Adipose tissue (tissue), 3 donors: ENCODE measurements at regions not wholly inside any gene's neighbourhood (a gene's known extent, or its start where the extent isn't known, plus 50 kb on each side); places are given as distances from the start of the nearest gene placed in this dataset.

Source experiments
- H3K27ac ChIP-seq: one replicate; pipeline ENCODE4 v1.5.1; 2013; ENCODE audit warnings: low read depth, low read length
- WGBS, 3 donors: extraction: QIAGEN DNeasy Blood & Tissue Kit; methylation state at CpG; one replicate each; pipeline ENCODE4 v1.1.7; 2013; 5-methylcytosine and 5-hydroxymethylcytosine counted together
- donor health status: healthy with polysubstance abuse.
- donor health status: Bipolar disorder and iron deficiency.
- donor health status: healthy.

DNA sequence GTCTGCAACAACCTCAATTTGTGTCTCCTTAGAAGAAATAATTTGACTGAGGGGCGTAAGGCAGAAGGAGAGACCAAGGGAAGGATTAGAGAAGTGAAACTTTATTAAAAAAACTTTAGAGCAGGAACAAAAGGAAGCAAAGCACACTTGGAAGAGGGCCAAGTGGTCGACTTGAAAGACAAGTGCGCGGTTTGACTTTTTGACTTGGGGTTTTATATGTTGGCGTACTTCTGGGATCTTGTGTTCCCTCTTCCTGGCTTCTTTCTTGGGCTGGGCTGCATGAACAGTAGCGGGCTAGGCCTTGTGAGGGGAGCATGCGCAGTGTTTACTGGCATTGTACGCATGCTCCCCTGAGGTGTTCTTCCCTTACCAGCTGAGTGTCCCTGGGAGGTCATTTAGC, 369.3 kb upstream of the DCN start:
- WGBS, 3 donors = 78 to 89% (median 82%) methylated on average over 8 of the region's 8 CpGs
- no peak overlapping the region for H3K27ac ChIP-seq

DNA sequence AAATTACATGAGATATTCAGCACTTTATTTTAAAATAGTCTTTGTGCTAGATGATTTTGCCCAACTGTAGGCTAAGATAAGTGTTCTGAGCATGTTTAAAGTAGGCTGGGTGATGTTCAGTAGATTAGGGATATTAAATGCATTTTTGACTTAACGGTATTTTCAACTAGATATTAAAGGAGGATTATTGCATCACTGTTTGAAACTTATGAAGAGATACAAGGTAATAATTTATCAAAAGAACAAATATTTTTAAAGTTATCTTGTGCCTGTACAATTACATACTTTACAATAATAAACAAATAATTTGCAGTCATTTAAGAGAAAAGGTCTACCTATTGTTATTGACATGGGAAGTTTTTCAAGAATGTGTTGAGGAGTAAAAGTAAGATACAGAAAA, 368.6 kb upstream of the DCN start:
- no peak overlapping the region for H3K27ac ChIP-seq
- WGBS, 3 donors = 94 to 97% (median 95%) methylated on average over 1 of the region's 1 CpG

DNA sequence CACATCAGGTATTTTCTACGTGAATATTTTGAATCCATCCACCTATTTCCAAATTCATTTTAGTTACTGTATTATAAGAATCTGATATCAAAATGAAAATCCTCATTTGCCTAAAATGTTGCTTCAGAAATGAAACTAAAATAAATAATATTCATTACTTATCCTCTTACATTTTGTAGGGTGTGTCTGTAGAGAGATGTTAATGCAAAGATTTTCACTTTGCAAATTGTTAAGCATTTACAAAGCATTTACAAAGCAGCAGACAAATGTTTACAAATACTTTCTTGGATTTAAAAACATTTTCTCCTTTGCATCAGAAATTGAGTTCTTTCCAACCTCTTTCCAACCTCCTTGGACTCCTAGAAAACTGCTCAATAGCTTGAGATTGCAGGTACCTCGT, 360.0 kb upstream of the DCN start:
- 81 to 97% (median 90%) methylated on average over 2 of the region's 2 CpGs for WGBS, 3 donors
- no peak overlapping the region for H3K27ac ChIP-seq

DNA sequence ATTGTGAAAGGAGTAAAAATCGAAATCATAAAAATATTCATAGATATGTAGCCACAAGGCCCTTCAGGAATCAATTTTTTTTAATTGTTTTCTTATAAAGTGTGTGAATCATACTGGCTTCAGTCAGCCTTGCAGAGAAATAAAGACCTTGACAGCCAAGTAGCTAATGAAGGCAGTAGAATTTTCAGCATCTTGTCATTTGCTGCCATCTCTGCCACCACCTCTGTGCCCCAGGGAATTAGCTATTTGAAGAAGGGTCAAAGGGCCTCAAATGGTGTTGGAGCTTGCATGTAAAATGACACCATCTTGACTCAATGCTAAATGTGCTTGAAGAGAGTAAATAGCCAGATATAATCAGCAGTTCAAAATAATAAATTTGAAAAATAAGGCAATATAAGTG, 359.4 kb upstream of the DCN start:
- H3K27ac ChIP-seq = no peak overlapping the region
- WGBS, 3 donors = 67 to 85% (median 81%) methylated on average over 1 of the region's 1 CpG

DNA sequence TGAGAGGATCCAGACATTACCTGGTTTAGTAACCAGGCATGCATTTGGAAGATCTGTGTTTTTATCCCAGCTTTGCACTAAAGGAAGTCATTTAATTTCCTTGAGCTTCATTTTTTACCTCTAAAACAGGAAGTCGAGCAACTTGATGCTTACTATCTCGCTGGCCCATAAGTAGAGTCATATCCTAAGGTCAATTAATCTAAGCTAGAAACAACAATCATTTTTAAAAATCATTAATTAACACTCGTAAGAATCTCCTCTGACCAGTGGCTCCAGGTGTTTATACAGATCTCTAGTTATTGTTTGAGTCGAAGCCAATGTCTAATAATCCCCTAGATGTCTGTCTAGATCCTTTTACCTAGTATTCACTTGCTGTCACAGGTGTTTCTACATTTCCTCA, 355.8 kb upstream of the DCN start:
- H3K27ac ChIP-seq = no peak overlapping the region
- 35 to 65% (median 41%) methylated on average over 4 of the region's 4 CpGs for WGBS, 3 donors

DNA sequence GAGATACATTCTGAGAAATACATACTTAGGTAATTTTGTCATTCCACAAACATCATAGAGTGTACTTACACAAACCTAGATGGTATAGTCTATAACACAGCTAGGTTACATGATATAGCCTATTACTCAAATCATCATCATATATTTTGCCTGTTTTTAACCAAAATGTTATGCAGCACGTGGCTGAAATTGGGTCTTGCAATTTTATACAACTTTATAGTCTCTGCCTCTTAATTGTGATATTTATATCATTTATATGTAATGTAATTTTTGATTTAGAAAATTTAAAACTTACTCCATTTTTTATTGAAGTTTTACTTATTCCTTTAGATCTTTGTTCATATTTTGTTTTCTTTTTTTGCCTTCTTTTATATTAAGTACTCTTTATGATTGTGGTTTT, 350.7 kb upstream of the DCN start:
- 90 to 92% (median 90%) methylated on average over 1 of the region's 1 CpG for WGBS, 3 donors
- no peak overlapping the region for H3K27ac ChIP-seq

DNA sequence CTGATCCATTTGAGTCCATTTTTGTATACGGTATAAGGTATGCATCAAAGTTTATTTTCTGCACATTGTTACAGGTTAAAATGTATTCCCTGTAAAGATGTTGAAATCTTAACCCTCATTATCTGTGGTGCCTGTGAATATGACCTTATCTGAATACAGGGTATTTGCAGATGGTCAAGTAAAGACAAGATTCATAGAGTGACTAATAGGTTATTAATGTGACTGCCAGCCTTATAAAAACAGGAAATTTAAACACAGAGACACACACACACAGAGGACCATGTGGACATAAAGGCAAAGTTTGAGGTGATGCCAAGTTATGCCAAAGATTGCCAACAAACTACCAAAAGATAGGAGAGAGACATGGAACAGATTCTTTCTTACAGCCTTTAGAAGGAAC, 347.2 kb upstream of the DCN start:
- no peak overlapping the region for H3K27ac ChIP-seq
- 87 to 92% (median 89%) methylated on average over 1 of the region's 1 CpG for WGBS, 3 donors

DNA sequence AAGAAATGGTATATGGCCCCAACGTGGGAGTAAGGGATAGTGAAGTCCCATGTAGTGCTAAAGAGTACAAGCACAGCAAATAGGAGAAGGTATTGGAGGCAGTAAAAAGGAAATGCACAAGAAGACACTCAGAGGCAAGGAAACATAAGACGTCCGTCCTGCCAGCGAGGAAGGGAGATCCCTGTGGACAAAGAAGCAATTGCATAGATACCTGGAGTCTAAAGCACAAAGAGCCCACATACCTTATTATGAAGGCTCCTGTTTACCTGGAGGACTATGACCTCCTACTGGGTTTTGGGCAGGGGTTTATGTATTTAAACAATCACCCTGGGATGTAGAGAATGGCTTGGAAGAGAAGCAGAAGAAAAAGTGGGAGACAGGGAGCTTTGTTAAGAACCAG, 341.2 kb upstream of the DCN start:
- no peak overlapping the region for H3K27ac ChIP-seq
- WGBS, 3 donors = 81 to 82% (median 81%) methylated on average over 4 of the region's 4 CpGs

DNA sequence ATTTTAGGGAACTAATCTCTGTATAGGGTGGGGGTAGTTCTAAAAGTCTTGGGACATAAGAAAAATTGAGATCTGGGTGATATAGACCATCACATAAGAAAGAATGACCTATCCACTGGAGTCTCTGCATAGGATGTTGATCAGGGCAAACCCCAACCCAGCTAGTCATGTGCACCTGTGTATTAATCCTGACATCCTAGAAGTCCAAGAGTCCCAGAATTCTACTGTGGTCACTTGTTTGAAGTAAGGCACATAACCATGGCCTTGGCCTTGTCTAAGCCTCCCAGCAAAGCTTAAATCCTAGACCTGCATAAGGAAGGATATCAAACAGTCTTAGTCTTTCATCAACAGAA, 334.1 kb upstream of the DCN start:
- no peak overlapping the region for H3K27ac ChIP-seq

DNA sequence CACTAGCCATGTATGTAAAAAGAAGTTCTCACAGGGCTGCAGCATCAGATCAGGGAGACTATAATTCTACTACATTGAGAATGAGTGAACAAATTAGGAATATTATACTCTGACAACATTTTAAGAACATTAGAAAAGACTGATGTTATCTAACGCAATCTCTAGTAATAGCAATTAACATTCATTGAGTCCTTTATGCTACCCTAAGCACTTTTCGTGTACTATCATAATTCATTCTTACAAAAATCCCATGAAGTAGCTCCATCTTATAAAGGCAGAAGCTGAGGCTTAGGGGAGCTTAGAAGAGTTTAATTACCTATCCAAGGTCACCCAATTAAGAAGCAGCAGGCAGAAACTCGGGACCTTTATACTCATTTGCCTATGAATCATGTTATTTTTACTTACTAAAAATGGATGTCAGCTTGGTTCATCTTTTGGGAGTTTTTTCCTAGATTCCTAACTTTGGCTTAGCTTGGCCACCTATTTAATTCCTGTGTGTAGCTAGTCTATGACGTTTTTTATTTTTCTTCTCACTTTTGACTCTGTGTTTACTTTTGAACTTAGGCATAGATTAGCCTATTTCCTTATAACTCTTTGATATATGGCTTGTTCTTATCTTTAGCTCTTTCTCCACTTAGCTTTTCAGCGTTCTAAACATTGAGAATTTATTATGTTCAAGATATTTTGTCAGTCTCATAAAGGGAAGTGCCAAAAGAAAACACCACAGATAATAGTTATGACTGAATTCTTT, 333.5 kb upstream of the DCN start:
- H3K27ac ChIP-seq = no peak overlapping the region
- 41 to 52% (median 46%) methylated on average over 5 of the region's 5 CpGs for WGBS, 3 donors

DNA sequence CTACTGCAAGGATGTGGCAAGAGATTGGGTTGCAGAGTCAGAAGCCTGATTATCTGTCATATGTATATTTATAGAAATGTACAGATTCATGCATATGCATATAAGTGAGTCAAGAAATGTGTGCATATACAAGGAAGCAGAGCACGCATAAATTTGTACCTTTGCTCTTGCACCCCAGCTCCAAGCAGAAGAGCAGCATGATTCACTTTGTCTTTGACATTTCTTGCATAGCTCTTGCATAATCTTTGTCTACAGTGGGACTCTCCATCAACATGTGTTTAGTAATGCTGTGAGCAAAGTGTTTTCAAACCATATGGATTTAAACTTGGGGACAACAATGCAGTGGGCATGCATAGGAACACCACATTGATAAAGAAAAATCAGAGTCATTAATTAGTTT, 330.7 kb upstream of the DCN start:
- no peak overlapping the region for H3K27ac ChIP-seq
- 95 to 100% (median 97%) methylated on average over 1 of the region's 1 CpG for WGBS, 3 donors

DNA sequence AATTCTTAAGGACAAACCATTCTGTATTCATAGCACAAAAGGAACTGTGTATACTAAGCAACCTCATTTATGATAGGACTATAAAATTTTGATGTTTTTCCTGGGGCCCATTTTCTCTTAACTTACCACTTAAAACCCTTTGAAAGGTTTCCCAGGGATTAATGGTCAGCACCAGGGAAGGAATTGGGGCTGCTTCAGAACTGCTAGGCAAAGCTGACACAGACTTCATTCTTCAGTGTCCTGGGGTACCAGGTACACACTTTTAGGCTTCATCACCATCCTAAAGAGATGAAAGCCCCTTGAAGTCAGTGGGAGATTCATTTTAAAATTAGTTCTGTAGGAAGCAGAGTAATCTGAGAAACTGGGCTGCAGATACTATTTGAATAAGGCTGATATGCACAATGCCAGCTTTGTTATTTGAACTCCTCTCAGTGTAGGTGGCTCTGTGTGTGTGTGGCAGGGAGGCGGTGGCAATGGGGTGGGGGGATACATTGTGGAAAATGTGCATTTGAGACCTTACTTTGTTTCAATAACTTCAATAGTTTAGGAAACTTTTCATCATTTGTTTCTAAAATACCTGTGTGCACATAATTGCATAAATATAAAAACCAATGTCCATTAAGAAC, 329.3 kb upstream of the DCN start:
- H3K27ac ChIP-seq = no peak overlapping the region
- WGBS, 3 donors = 64 to 92% (median 82%) methylated on average over 1 of the region's 1 CpG

DNA sequence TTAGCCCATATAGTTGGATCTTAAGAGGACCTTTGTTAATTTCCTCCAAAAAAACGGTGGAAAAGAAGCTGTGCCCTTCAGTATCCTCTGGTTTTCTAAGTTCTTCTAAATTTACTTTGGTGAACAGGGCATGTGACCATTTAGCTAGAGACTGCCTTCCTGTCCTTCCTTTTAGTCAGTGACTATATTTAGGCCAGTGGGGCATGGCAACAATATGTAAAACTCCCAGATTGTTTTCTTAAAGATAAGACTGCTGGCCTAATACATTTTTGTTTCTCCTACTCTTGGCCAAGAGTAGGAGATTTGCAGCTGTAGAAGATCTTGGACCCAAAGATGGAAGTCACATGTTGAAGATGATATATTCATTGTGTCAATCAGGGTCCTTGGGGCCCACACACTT, 325.1 kb upstream of the DCN start:
- H3K27ac ChIP-seq = no peak overlapping the region
- 33 to 74% (median 34%) methylated on average over 1 of the region's 1 CpG for WGBS, 3 donors

DNA sequence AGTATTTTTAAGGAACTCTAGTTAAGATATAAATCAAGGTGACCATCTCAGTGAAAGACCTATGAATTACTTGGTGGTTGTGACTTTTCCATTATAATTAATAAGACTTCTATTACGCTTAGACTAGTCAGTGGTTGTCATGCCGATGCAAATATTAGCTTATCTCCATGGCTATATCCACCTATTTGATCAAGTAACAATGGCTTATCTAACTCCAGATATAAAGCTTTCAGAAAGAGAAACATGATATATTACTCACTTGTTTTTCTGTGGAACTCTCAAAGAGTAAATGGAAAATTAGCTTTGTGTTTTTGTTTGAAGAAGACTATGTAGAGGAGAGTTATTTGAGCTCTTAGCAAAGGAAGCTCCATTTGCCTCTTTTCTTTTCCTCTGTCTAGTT, 323.8 kb upstream of the DCN start:
- H3K27ac ChIP-seq = no peak overlapping the region
- WGBS, 3 donors = 48 to 88% (median 87%) methylated on average over 2 of the region's 2 CpGs

DNA sequence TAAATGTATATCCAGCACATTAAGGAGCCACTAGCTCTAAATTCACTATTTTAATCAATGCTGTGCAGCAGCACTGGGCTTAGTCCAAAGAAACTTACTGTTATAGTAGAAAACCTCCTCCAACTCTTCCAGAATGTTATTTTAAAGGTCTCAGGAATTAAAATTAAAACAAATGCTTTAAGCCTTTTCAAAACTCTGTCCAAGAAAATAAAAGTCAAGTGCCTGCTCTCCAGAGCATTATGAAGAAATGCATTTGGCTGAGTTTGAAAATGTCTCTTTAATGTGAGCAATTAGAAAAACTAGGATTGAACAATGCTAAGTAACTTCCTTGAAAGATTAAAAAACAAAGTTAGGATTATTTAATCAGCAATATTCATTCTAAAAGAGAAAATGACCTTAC, 322.4 kb upstream of the DCN start:
- H3K27ac ChIP-seq = no peak overlapping the region

DNA sequence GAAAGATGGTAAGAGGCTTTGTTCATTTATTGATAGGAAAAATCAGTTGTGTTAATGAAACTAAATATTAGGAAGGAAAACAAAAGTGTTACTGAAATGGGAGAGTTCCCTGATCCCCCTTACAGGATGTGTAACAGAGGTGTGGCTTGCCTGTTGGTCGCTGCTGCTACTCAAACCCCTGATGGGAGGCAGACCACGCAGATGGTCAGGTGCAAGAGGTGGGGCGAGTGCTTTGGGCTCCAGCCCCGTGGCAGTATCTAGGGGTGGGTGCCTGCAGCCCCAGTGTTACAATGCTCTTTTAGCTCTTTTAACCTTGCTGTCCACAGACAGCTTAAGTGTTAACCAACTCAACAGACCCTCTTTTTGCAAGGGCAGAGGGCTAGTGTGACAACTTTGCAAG, 319.6 kb upstream of the DCN start:
- 85 to 93% (median 93%) methylated on average over 4 of the region's 4 CpGs for WGBS, 3 donors
- no peak overlapping the region for H3K27ac ChIP-seq

DNA sequence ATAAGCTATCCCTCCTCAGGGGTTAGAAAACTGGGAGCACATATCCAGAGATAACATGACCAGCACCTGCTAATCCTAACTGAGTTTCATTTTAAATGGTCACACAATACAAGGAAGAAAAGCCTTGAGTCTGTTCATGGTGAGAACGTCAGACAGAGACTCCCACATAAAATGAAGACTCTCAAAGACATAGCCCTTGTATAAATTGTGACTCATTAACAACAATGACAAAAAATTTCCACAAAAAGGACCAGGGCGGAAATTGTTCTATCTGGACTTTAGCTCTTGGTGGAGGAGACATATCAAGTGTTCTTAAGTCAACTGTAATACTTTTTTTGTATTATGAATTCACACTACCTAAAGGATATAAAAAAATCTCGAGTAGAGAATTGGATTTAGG, 313.7 kb upstream of the DCN start:
- 75 to 80% (median 76%) methylated on average over 3 of the region's 3 CpGs for WGBS, 3 donors
- no peak overlapping the region for H3K27ac ChIP-seq

DNA sequence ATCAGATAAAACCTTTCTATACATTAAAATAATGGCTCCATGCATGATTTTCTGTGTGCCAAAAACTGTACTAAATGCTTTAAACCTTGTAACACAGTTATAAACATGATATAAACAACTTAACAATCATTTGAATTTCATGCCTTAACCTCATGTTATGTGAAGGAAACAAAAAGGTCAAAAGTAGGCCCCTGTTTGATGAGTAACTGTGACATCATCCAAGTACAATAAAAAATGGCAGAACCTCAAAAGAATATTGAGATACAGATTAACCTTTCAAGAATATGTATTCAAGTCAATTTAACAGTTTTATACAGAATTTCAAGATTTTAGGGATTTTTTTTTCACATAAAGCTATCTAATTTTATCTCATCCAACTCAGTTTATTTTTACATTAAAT, 310.7 kb upstream of the DCN start:
- H3K27ac ChIP-seq = no peak overlapping the region

DNA sequence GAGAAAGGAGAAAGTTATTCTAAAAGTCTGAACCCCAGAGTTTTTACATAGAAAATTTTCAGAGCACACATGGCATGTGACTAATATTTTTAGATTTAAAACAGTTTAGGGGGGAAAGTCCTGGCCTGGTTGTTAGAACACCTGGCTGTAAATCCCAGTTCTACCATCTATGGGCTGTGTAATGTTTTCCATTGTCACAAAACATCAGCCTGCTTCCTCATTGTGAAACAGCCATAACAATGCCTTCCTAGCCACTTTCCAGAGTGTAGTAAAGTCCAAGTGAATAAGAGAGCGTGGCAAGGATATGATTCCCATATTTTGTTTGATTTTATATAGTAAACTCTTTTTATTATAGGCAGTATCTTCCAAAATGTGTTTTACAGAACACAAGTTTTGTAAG, 310.0 kb upstream of the DCN start:
- H3K27ac ChIP-seq = no peak overlapping the region
- WGBS, 3 donors = 84 to 93% (median 91%) methylated on average over 1 of the region's 1 CpG

DNA sequence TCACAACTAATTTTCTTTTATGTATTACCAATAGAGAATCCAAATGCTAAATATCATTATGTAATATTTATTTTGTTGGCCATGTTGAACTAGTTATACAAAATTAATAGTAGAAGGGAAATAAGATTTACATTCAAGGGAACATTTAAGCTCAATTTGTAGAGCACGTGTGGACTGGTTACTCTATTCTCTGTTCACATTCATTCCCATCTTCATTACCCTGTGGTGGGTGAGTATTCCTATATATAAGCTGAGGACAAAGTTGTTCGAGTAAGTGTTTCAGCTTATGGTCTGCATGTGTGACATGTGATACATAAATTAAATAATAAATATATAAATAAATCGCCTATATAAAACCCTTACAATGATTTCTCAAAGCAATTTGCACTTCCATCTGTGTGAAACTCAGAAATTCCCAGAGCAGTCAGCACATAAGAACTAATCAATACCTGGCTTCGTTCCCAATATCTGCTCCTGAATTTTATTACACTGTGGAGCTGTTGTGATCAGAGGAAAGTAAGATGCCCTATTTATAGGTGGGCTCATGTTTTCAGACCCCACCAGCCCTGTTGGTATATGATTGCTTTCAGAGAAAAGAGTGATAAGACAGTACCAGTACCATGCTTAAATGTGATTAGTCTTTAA, 308.2 kb upstream of the DCN start:
- H3K27ac ChIP-seq = no peak overlapping the region
- 36 to 84% (median 78%) methylated on average over 4 of the region's 4 CpGs for WGBS, 3 donors
